ENCODE measurements at regions not wholly inside any gene's neighbourhood (a gene's known extent, or its start where the extent isn't known, plus 50 kb on each side); places are given as distances from the start of the nearest gene placed in this dataset.
"Not testable (repeated sequence)": the region's sequence is repeated elsewhere in the genome, so short reads cannot be mapped to it uniquely, and the experiment has no call there.

- in situ Hi-C loops (cut with HindIII; ENCODE audit: low pct_unique_long_range_greater_than_20kb, low sequenced_read_pairs), result loop anchor here (25.0 kb wide), 1 partner anchor 96 kb away; no protein-coding TSS in a partner anchor
- no peak for TF ChIP-seq JUND (IDR thresholded peaks at IDR 0.05; ENCODE audit: low read depth)
- DNase-seq (ENCODE audit: low read depth in 1 of 2, low spot score in 1 of 2), result no peak
These were observed 110.7 kb upstream of the NIPBL start for GRCh38 chr5:36765876-36766275.

GRCh38 chr5:36766981-36767380, 109.6 kb upstream of the NIPBL start:
- DNase-seq (ENCODE audit: low read depth in 1 of 2, low spot score in 1 of 2), result no peak
- in situ Hi-C loops (cut with HindIII; ENCODE audit: low pct_unique_long_range_greater_than_20kb, low sequenced_read_pairs), result loop anchor here (25.0 kb wide), 1 partner anchor 95 kb away; no protein-coding TSS in a partner anchor
- TF ChIP-seq JUND (IDR thresholded peaks at IDR 0.05; ENCODE audit: low read depth), result no peak

GRCh38 chr5:36768450-36768849, 108.1 kb upstream of the NIPBL start:
- DNase-seq (ENCODE audit: low read depth in 1 of 2, low spot score in 1 of 2), result no peak
- no peak for TF ChIP-seq JUND (IDR thresholded peaks at IDR 0.05; ENCODE audit: low read depth)
- in situ Hi-C loops (cut with HindIII; ENCODE audit: low pct_unique_long_range_greater_than_20kb, low sequenced_read_pairs), result loop anchor here (25.0 kb wide), 1 partner anchor 94 kb away; no protein-coding TSS in a partner anchor

- no peak for DNase-seq (ENCODE audit: low read depth in 1 of 2, low spot score in 1 of 2)
- in situ Hi-C loops (cut with HindIII; ENCODE audit: low pct_unique_long_range_greater_than_20kb, low sequenced_read_pairs), result loop anchor here (25.0 kb wide), 1 partner anchor 93 kb away; no protein-coding TSS in a partner anchor
- no peak for TF ChIP-seq JUND (IDR thresholded peaks at IDR 0.05; ENCODE audit: low read depth)
These were observed 107.3 kb upstream of the NIPBL start for GRCh38 chr5:36769129-36769770.

GRCh38 chr5:36770125-36770524, 106.4 kb upstream of the NIPBL start:
- DNase-seq (ENCODE audit: low read depth in 1 of 2, low spot score in 1 of 2), result no peak
- in situ Hi-C loops (cut with HindIII; ENCODE audit: low pct_unique_long_range_greater_than_20kb, low sequenced_read_pairs), result loop anchor here (25.0 kb wide), 1 partner anchor 92 kb away; no protein-coding TSS in a partner anchor
- no peak for TF ChIP-seq JUND (IDR thresholded peaks at IDR 0.05; ENCODE audit: low read depth)

- in situ Hi-C loops (cut with HindIII; ENCODE audit: low pct_unique_long_range_greater_than_20kb, low sequenced_read_pairs), result loop anchor here (25.0 kb wide), 1 partner anchor 90 kb away; no protein-coding TSS in a partner anchor
- no peak for DNase-seq (ENCODE audit: low read depth in 1 of 2, low spot score in 1 of 2)
- TF ChIP-seq JUND (IDR thresholded peaks at IDR 0.05; ENCODE audit: low read depth), result no peak
These were observed 104.1 kb upstream of the NIPBL start for GRCh38 chr5:36772276-36773140.

GRCh38 chr5:36777105-36777757, 99.3 kb upstream of the NIPBL start:
- in situ Hi-C loops (cut with HindIII; ENCODE audit: low pct_unique_long_range_greater_than_20kb, low sequenced_read_pairs), result no loop called here
- peak; percentile 75 to 78 for DNase-seq (ENCODE audit: low read depth in 1 of 2, low spot score in 1 of 2)
- no peak for TF ChIP-seq JUND (IDR thresholded peaks at IDR 0.05; ENCODE audit: low read depth)

- in situ Hi-C loops (cut with HindIII; ENCODE audit: low pct_unique_long_range_greater_than_20kb, low sequenced_read_pairs), result no loop called here
- no peak for TF ChIP-seq JUND (IDR thresholded peaks at IDR 0.05; ENCODE audit: low read depth)
These were observed 98.2 kb upstream of the NIPBL start for GRCh38 chr5:36778336-36778735.

GRCh38 chr5:36782612-36783011, 94.0 kb upstream of the NIPBL start:
- DNase-seq (ENCODE audit: low read depth in 1 of 2, low spot score in 1 of 2); in situ Hi-C loops (cut with HindIII; ENCODE audit: low pct_unique_long_range_greater_than_20kb, low sequenced_read_pairs): not testable (repeated sequence)

More at GRCh38 chr5:36778336-36778735, 98.2 kb upstream of the NIPBL start:
- DNase-seq (ENCODE audit: low read depth in 1 of 2, low spot score in 1 of 2), result no peak

- TF ChIP-seq JUND (IDR thresholded peaks at IDR 0.05; ENCODE audit: low read depth), result no peak
- DNase-seq (ENCODE audit: low read depth in 1 of 2, low spot score in 1 of 2), result no peak
- in situ Hi-C loops (cut with HindIII; ENCODE audit: low pct_unique_long_range_greater_than_20kb, low sequenced_read_pairs), result no loop called here
These were observed 90.0 kb upstream of the NIPBL start for GRCh38 chr5:36786448-36787012.

- DNase-seq (ENCODE audit: low read depth in 1 of 2, low spot score in 1 of 2), result no peak
- in situ Hi-C loops (cut with HindIII; ENCODE audit: low pct_unique_long_range_greater_than_20kb, low sequenced_read_pairs), result no loop called here
- no peak for TF ChIP-seq JUND (IDR thresholded peaks at IDR 0.05; ENCODE audit: low read depth)
These were observed 89.0 kb upstream of the NIPBL start for GRCh38 chr5:36787365-36788093.

- TF ChIP-seq JUND (IDR thresholded peaks at IDR 0.05; ENCODE audit: low read depth), result no peak
- no peak for DNase-seq (ENCODE audit: low read depth in 1 of 2, low spot score in 1 of 2)
These were observed 85.7 kb upstream of the NIPBL start for GRCh38 chr5:36790847-36791246.

More at GRCh38 chr5:36790847-36791246, 85.7 kb upstream of the NIPBL start:
- in situ Hi-C loops (cut with HindIII; ENCODE audit: low pct_unique_long_range_greater_than_20kb, low sequenced_read_pairs), result no loop called here

Measured in T47D (cell line).